ENCODE measurements at regions not wholly inside any gene's neighbourhood (a gene's known extent, or its start where the extent isn't known, plus 50 kb on each side); places are given as distances from the start of the nearest gene placed in this dataset. TPM values are rescaled to one million over a fixed set of nuclear protein-coding genes. Genes with fewer than 3 reads are reported as not detected.

DNA sequence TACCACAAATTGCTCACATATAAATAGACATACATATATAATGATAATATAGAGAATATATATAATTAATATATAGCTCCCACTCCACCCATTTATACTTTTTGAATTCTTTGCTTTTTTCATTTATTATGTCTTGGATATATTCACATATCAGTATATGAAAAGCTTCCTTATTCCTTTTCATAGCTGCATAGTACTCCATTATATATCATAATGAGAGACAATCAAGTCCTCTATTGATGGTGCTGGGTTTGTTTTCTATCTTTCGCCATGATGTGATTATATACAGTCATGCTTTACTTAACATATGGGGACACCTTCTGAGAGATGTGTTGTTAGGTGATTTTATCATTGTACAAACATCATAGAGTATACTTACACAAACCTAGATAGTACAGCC lies 51.6 kb upstream of the ELL2 start:
- 96% methylated on average over 1 of the region's 1 CpG for WGBS, 2 donors
- no peak overlapping the region for H3K4me3 ChIP-seq (replicated peaks in 1 of 3)
- H3K4me1 ChIP-seq = no peaks in the 10 kb centered on the region
- no peaks in the 10 kb centered on the region for H3K27me3 ChIP-seq
- no peak for DNase-seq
- no peaks in the 10 kb centered on the region for H3K9me3 ChIP-seq
- H3K36me3 ChIP-seq = no peaks in the 10 kb centered on the region
- no peak overlapping the region for H3K27ac ChIP-seq
- TF ChIP-seq POLR2A (IDR thresholded peaks at IDR 0.05) = no peak
- intact Hi-C loops (cut with DNase I) = no loop called here

- H3K4me3 ChIP-seq (replicated peaks in 1 of 3) = no peak overlapping the region
- no peaks in the 10 kb centered on the region for H3K36me3 ChIP-seq
- DNase-seq = no peak
- H3K27me3 ChIP-seq = no peaks in the 10 kb centered on the region
- H3K9me3 ChIP-seq = no peaks in the 10 kb centered on the region
- intact Hi-C loops (cut with DNase I) = no loop called here
- H3K4me1 ChIP-seq = no peaks in the 10 kb centered on the region
- H3K27ac ChIP-seq = no peak overlapping the region
- TF ChIP-seq, protein P1, sequence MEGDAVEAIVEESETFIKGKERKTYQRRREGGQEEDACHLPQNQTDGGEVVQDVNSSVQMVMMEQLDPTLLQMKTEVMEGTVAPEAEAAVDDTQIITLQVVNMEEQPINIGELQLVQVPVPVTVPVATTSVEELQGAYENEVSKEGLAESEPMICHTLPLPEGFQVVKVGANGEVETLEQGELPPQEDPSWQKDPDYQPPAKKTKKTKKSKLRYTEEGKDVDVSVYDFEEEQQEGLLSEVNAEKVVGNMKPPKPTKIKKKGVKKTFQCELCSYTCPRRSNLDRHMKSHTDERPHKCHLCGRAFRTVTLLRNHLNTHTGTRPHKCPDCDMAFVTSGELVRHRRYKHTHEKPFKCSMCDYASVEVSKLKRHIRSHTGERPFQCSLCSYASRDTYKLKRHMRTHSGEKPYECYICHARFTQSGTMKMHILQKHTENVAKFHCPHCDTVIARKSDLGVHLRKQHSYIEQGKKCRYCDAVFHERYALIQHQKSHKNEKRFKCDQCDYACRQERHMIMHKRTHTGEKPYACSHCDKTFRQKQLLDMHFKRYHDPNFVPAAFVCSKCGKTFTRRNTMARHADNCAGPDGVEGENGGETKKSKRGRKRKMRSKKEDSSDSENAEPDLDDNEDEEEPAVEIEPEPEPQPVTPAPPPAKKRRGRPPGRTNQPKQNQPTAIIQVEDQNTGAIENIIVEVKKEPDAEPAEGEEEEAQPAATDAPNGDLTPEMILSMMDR (IDR thresholded peaks at IDR 0.05) = no peak
- no peak for TF ChIP-seq POLR2A (IDR thresholded peaks at IDR 0.05)
Observed at GRCh38 chr5:96012399-96012798, 50.7 kb upstream of the ELL2 start.

MicroRNAs in the stretch of these regions (microRNA counts, 767-probe panel; counts per million panel counts)
- microRNA hsa-miR-583 = 0 counts per million in 2 donors

Small RNAs in the stretch of these regions (microRNA-seq; reads per million reads assigned to microRNA genes)
- not detected for gene MIR583

Small RNAs in the stretch of these regions (small RNA-seq; reads per million reads assigned to genes)
- gene MIR583 (not detected), gene RNU6-524P (not detected)
